ENCODE measurements at regions not wholly inside any gene's neighbourhood (a gene's known extent, or its start where the extent isn't known, plus 50 kb on each side); places are given as distances from the start of the nearest gene placed in this dataset.

DNA sequence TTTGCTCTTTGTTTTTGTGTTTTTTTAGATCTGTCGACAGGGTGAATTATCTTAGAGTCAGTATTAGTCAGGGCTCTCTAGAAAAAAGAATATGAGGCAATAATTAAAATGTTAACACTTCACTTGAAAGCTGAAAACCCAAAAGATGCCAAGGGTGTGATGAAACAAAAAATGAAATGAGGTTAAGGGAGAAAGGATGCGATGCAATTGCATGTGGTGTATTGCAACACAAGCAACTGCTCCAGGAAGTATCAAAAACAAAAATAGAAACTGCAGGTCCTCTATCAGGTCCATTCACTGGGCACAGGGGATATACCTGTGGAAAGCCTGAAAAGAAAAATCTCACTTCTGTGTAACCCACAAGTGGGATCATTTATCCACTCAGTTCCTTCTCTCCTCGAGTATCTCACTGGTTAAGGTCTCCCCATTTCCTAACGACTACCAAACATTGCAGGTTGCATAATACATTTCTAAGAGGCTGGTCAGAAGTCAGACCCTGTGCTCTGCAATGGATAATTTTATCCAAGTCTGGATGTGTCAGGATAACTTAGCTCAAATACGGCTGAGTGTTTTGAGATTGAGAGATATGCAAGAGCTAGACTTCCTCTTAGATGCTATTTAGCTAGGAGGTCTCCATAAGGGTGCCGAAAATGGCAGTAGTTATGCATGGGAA is 257.7 kb upstream of the GJE1 start:
- TF ChIP-seq, protein P1, sequence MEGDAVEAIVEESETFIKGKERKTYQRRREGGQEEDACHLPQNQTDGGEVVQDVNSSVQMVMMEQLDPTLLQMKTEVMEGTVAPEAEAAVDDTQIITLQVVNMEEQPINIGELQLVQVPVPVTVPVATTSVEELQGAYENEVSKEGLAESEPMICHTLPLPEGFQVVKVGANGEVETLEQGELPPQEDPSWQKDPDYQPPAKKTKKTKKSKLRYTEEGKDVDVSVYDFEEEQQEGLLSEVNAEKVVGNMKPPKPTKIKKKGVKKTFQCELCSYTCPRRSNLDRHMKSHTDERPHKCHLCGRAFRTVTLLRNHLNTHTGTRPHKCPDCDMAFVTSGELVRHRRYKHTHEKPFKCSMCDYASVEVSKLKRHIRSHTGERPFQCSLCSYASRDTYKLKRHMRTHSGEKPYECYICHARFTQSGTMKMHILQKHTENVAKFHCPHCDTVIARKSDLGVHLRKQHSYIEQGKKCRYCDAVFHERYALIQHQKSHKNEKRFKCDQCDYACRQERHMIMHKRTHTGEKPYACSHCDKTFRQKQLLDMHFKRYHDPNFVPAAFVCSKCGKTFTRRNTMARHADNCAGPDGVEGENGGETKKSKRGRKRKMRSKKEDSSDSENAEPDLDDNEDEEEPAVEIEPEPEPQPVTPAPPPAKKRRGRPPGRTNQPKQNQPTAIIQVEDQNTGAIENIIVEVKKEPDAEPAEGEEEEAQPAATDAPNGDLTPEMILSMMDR (IDR thresholded peaks at IDR 0.05): no peak
- TF ChIP-seq EP300 (IDR thresholded peaks at IDR 0.05) (no peak), POLR2AphosphoS5 (IDR thresholded peaks at IDR 0.05) (no peak), POLR2A (IDR thresholded peaks at IDR 0.05) (no peak)
